ENCODE measurements at regions not wholly inside any gene's neighbourhood (a gene's known extent, or its start where the extent isn't known, plus 50 kb on each side); places are given as distances from the start of the nearest gene placed in this dataset.

GRCh38 chr13:44079413-44080205 lies 199.9 kb downstream of the LACC1 start:
- no peak overlapping the region for H3K4me3 ChIP-seq (ENCODE audit: low read depth, low read length)
- in situ Hi-C loops (cut with HindIII; ENCODE audit: low sequenced_read_pairs): no loop called here
- TF ChIP-seq, protein P1, sequence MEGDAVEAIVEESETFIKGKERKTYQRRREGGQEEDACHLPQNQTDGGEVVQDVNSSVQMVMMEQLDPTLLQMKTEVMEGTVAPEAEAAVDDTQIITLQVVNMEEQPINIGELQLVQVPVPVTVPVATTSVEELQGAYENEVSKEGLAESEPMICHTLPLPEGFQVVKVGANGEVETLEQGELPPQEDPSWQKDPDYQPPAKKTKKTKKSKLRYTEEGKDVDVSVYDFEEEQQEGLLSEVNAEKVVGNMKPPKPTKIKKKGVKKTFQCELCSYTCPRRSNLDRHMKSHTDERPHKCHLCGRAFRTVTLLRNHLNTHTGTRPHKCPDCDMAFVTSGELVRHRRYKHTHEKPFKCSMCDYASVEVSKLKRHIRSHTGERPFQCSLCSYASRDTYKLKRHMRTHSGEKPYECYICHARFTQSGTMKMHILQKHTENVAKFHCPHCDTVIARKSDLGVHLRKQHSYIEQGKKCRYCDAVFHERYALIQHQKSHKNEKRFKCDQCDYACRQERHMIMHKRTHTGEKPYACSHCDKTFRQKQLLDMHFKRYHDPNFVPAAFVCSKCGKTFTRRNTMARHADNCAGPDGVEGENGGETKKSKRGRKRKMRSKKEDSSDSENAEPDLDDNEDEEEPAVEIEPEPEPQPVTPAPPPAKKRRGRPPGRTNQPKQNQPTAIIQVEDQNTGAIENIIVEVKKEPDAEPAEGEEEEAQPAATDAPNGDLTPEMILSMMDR (IDR thresholded peaks at IDR 0.05; ENCODE audit: low read depth, low read length): no peak
- DNase-seq (ENCODE audit: low read depth, low spot score): no peak

DNA sequence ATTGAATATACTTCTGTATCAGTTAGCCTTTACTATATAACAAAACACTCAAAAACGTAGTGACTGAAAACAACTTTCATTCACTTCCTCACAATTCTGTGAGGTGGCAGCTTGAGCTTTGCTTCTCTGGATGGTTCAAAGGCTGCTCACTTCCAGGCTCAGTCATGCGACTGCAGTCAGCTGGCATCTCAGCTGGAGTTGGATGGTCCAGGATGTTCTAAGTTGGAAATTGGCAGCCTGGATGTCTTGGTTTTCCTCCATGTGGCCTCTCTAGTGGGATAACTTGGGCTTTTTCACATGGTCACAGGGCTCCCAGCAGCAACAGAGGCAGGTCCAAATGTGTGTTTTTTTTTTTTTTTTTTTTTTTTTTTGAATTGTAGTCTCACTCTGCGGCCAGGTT lies 204.4 kb downstream of the LACC1 start:
- in situ Hi-C loops (cut with HindIII; ENCODE audit: low sequenced_read_pairs): no loop called here
- no peak for DNase-seq (ENCODE audit: low read depth, low spot score)
- TF ChIP-seq, protein P1 (IDR thresholded peaks at IDR 0.05; ENCODE audit: low read depth, low read length): no peak
- H3K4me3 ChIP-seq (ENCODE audit: low read depth, low read length): no peak overlapping the region

GRCh38 chr13:44086389-44086788 lies 206.7 kb downstream of the LACC1 start:
- TF ChIP-seq, protein P1 (IDR thresholded peaks at IDR 0.05; ENCODE audit: low read depth, low read length): no peak
- no peak overlapping the region for H3K4me3 ChIP-seq (ENCODE audit: low read depth, low read length)
- no peak for DNase-seq (ENCODE audit: low read depth, low spot score)
- in situ Hi-C loops (cut with HindIII; ENCODE audit: low sequenced_read_pairs): no loop called here

DNA sequence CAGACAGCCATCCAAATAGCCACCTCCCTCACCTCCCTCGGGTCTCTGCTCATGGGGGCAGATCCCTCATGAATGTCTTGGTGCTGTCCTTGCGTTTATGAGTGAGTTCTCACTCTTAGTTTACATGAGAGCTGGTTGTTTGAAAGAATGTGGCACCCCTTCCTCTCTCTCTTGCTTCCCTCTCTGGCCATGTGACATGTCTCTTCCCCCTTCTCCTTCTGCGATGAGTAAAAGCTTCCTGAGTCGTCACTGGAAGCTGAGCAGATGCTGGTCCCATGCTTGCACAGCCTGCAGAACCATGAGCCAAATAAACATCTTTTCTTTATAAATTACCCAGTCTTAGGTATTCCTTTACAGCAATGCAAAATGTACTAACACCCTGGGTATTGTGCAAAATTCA lies 208.7 kb downstream of the LACC1 start:
- TF ChIP-seq, protein P1 (IDR thresholded peaks at IDR 0.05; ENCODE audit: low read depth, low read length): no peak
- no peak overlapping the region for H3K4me3 ChIP-seq (ENCODE audit: low read depth, low read length)
- no peak for DNase-seq (ENCODE audit: low read depth, low spot score)
- in situ Hi-C loops (cut with HindIII; ENCODE audit: low sequenced_read_pairs): no loop called here

DNA sequence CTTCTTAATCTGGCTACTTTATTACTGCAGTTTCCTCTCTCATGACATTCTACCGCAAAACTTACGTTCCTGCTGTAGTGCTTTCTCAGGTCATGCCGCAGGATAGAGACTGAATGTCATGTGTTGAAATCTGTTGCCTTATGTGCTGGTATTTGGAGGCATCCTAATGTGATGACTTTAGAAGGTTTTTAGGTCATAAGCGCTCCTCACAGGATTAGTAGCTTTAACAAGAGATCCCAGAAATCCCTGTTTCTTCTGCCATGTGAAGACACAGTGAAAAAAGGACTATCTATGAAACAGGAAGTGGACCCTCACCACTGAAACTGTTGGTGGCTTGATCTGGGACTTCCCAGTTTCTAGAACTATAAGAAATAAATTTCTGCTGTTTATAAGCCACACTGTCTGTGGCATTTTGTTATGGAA lies 209.3 kb downstream of the LACC1 start:
- H3K4me3 ChIP-seq (ENCODE audit: low read depth, low read length): no peak overlapping the region
- DNase-seq (ENCODE audit: low read depth, low spot score): no peak
- TF ChIP-seq, protein P1 (IDR thresholded peaks at IDR 0.05; ENCODE audit: low read depth, low read length): no peak
- in situ Hi-C loops (cut with HindIII; ENCODE audit: low sequenced_read_pairs): no loop called here

DNA sequence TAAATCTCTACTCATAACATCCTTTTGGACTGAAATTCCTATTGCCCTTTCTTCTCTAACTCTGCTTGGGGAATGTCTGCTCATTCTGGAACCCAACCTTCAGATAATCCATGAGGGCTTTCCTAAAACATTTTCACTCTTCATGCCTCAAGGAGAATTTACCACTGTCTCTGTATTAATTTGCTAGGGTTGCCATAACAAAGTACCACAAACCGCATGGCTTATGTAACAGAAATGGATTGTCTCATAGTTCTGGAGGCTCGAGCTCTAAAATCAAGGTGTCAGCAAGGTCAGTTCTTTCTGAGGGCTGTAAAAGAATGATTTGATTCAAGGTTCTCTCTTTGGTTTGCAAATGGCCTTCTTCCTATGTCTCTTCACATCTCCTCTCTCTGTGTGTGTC lies 209.7 kb downstream of the LACC1 start:
- DNase-seq (ENCODE audit: low read depth, low spot score): no peak
- TF ChIP-seq, protein P1 (IDR thresholded peaks at IDR 0.05; ENCODE audit: low read depth, low read length): no peak
- in situ Hi-C loops (cut with HindIII; ENCODE audit: low sequenced_read_pairs): no loop called here
- H3K4me3 ChIP-seq (ENCODE audit: low read depth, low read length): no peak overlapping the region

Measured in astrocyte of the spinal cord (primary cell).